Hematopoietic multipotent progenitor cell treated with erythropoietin and hydrocortisone succinate and interleukin-3 and kit ligand, for 6 days (in vitro differentiated cells): ENCODE measurements at regions not wholly inside any gene's neighbourhood (a gene's known extent, or its start where the extent isn't known, plus 50 kb on each side); places are given as distances from the start of the nearest gene placed in this dataset.
"Not testable (repeated sequence)": the region's sequence is repeated elsewhere in the genome, so short reads cannot be mapped to it uniquely, and the experiment has no call there.

Experiments used
- DNase-seq: peaks from one replicate; pipeline ENCODE4 v3.0.0-alpha.2; 2015

GRCh38 chr10:25076506-25077177, 60.2 kb downstream of the THNSL1 start:
- peak; percentile 61 for DNase-seq

GRCh38 chr10:25078658-25079431, 62.4 kb downstream of the THNSL1 start:
- DNase-seq: no peak

DNA sequence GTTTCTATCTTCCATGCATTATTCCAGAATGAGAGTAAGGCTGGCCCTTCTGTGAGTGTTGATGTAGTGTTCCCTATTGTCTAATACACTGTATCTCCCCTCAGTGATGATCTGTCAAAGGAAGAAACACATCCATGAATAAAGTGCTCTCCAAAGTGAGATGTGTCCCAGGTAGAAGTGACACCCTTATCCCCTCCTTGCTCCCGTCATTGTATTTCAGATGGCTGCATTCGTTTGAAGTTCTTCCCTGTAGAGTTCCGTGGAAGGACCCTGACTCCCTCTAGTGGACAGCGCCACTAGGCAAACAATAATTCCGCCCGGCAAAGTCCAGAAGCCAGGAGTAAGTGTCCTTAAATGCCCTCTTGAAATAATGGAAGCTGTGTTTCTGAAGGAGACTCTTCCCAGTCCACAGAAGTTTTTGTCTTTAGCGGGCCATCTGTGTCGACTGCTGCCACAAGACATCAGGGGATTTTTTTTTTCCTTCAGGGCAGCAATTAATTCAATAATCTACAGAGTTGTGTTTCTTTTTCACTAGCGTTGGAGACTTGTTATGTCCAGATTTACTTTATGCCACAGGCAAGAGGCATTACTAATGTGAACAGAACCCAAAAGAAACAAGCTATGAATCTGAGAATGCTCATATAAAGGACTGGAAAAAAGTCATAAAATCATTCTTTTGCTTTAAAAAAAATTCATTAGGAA, 64.6 kb downstream of the THNSL1 start:
- DNase-seq: peak; percentile 88

- no peak for DNase-seq
Observed at GRCh38 chr10:25082276-25083204, 66.1 kb downstream of the THNSL1 start.

DNA sequence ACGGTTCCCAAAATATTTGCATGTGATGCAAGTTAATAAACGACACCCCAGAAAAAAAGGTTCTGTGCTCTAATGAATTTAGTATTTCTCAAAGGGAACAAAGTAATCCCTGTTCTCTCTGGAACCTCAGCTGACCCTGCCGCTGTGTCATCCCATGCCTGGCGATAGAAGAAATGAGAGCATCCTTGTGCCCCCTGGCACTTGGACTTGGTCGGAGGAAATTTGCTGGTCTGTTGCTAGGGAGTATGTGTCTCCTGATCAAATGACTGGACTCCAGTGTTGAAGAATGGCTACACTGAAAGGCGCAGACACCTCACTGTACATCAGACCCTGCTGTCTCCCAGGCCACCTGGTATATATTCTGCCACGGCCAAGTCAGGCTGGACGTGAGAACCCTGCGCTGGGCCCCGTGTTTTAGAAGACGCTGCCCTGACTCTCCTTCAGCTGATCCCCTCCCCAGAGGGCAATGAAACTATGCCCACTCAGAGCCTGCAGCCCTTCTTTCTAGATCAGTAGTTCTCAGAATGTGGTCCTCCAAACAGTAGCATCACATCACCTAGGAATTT, 67.2 kb downstream of the THNSL1 start:
- DNase-seq: no peak

GRCh38 chr10:25084447-25084846, 68.0 kb downstream of the THNSL1 start:
- DNase-seq: no peak

- no peak for DNase-seq
Observed at GRCh38 chr10:25094590-25094989, 78.2 kb downstream of the THNSL1 start.

DNA sequence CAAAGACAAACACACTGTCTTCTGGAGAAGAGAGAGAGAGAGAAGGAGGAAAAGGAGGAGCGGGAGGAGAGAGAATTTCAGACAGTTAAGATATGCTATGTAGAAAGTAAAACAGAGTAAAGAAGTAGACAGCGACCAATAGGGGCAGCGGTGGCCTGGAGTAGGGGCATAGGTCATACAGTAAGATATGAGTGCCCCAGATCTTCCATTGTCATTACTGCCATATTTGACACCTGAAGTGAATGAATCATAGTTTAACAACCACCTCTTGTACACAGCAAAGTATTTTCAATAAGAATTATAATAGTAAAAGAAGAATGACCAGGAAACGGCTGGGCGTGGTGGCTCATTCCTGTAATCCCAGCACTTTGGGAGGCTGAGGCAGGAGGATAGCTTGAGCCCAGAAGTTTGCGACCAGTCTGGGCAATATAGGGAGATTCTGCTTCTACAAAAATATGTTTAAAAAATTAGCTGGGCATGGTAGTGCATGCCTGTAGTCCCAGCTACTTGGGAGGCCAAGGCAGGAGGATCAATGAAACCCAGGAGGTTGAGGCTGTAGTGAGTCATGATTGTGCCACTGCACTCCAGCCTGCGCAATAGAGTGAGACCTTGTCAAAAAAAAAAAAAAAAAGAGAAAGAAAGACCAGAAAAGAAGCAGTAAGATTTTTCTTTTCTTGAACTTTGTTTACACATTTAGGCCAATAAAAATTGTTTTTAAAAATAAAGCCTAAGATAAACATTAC, 77.0 kb upstream of the GPR158 start:
- no peak for DNase-seq

- DNase-seq: no peak
Observed at GRCh38 chr10:25100141-25100540, 74.7 kb upstream of the GPR158 start.

GRCh38 chr10:25101461-25102146, 73.2 kb upstream of the GPR158 start:
- no peak for DNase-seq

DNA sequence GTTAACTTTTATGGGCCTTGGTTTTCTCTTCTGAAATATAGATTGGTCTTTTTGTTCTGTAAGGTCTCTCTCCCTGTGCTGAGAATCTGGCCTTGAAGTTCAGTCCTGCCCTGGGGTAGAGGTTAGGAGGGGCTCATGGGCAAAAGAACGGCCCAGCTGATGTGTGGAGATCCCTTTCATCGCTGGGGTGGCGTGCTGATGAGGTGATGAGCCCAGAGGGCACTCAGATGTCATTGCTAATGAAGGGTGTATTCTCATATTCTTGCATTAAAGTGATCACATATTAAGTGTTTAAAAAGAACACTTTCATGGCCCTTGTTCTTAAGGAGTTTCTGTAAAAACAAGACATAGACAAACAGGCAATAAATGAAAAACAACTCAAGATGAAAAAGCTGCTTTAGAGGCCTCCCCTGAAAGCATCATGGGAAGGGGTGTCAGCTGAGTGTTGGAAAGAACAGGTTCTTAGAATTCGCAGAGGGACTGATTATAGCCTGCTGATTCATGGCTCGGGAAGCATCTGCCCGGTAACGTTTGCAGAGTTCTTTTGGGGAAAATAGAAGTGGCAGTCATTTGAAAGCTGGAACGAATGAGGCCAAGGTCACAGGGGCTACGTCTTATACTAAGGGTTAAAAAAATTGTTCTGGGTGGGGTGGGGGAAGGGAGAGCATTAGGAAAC, 72.5 kb upstream of the GPR158 start:
- DNase-seq: no peak

DNA sequence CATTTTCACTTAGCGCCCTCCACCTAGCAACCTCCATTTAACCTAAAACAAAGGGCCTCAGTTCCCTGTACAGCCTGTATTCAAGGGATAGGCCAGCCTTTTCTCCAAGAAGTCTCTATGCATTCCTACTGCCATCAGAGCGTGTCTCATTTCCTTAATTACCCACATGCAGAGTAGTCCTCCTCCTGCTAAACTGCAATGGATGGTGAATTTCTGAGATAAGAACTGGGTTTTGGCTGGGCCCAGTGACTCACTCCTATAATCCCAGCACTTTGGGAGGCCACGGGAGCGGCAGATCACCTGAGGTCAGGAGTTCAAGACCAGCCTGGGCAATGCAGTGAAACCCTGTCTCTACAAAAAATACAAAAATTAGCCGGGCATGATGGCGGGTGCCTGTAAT, 71.1 kb upstream of the GPR158 start:
- no peak for DNase-seq

GRCh38 chr10:25104441-25104840, 70.4 kb upstream of the GPR158 start:
- no peak for DNase-seq

DNA sequence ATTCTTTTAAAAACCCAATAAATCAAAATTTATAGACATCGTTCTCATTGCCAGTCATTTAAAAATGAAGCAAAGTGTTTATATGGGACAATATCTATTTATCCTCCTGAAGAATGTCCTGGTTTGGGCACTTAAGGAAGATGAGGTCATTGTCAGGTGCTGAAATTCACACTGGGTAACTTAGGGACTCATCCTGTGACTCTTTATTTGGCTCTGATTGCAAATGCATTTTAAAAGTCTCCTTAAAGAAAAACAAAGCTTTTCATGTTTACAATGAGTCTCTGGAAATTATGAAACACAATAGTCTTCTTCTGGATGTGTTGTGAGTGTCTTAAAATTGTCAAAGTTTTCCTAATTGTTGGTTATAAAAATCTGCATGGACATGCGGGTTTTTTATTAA, 69.5 kb upstream of the GPR158 start:
- DNase-seq: no peak

DNA sequence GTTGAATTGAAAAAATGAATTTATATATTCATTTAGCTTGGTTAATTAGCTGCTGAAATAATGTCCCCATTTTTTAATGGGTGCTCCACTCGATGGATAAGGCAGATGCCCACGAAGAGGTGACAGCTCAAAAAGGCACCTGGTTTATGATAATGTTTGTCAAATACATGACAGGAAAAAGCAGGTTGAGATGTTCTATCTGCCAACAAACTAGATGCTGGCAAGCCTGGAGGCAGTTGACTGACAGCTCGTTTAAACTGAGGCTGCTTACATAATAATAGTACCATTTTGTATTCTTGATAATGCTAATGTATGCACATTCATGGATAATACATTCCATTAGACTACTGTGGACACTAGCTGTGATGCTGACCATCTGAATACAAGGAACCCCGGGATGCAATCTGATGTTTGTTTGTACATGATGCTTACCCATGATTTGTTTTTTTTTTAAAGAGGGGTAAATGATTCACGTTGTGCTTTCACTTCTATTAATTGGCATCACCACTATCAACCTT, 69.0 kb upstream of the GPR158 start:
- DNase-seq: no peak

GRCh38 chr10:25107756-25108155, 67.0 kb upstream of the GPR158 start:
- DNase-seq: no peak

DNA sequence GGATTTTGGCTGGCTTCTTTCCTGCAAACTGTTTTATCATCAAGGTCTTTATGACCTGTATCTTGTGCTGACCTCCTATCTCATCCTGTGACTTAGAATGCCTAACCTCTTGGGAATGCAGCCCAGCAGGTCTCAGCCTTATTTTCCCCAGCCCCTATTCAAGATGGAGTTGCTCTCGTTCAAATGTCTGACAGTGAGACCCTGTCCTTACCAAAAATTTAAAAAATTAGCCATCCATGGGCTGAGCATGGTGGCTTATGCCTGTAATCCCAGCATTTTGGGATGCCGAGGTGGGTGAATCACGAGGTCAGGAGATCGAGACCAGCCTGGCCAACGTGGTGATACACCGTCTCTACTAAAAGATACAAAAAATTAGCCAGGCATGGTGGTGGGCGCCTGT, 64.9 kb upstream of the GPR158 start:
- not testable (repeated sequence) for DNase-seq

DNA sequence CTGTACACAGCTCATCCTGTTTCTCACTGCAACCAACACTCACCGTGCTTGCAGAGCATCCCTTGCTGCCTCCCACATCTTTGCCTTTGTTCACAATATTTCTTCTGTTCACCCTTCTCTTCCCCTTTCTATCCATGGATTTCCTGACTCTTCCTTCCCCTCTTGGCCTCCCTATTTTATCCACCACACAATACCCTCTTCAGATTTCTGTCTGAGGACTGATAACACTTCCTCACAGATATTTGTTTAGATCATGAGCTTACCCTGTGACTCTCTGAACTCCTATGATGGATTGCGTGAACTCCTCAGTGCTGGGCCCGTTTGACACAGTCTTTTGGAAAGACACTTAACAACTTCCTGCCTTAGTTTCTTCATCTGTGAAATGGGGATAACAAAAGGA, 62.8 kb upstream of the GPR158 start:
- DNase-seq: no peak

DNA sequence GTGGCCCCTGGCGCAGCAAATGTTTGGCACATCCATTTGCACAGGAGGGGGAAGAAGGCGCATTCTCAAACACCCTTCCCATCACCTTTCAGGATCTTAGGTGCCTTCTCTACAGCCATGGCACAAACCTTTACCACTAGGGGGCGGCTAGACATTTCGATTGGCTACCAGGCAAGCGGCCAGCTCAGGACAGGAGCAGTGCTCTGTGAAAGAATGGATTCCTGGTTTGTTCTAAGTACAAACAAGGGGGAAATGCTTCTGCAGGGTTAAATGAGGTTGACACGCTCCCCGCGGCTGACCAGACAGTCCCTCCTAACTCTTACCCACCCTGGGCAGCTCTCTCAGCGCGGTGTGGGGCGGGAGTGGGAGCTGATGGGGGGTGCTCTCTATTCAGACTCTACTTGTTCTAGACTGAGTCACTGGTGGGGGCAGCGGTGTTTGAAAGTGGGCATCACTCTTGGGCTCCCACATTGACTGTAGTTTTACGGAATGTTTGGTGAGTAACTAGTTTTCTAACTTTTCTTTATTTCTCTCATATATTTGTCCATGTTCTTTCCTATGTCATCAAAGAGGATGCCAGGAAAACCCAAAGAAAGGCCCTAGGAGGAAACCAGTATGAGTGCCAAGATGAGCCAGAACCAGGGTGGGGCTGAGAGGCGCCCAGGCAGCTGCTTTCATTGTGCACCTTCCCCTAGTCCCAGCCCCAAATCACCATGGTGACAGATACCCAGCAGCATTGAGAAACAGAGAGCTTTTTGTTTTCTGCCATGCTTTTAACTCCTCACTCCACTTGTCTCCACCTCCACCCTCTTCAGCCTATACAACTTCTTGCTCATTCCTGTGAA, 61.4 kb upstream of the GPR158 start:
- peak; percentile 89 for DNase-seq
